ENCODE measurements at regions not wholly inside any gene's neighbourhood (a gene's known extent, or its start where the extent isn't known, plus 50 kb on each side); places are given as distances from the start of the nearest gene placed in this dataset.

GRCh38 chr2:128641421-128642080 is 322.9 kb upstream of the HS6ST1 start:
- H3K9me3 ChIP-seq (ENCODE audit: control insufficient read depth, low read length): no peaks in the 10 kb centered on the region
- H3K27ac ChIP-seq (ENCODE audit: low read depth, low read length, severe bottlenecking): no peak overlapping the region
- H3K4me3 ChIP-seq (ENCODE audit: extremely low read depth, insufficient read depth, low read length, poor library complexity, severe bottlenecking): no peak overlapping the region
- 89 to 95% methylated on average over 10 of the region's 11 CpGs for WGBS, 2 experiments (ENCODE audit: insufficient coverage in 2 of 2)
- no peaks in the 10 kb centered on the region for H3K36me3 ChIP-seq (ENCODE audit: control insufficient read depth, insufficient read depth, low read length)
- H3K4me1 ChIP-seq (ENCODE audit: control insufficient read depth, insufficient read depth, low read length, poor library complexity, severe bottlenecking): peaks cover 8% of the 10 kb centered on the region

GRCh38 chr2:128642316-128642715 is 323.6 kb upstream of the HS6ST1 start:
- 89 to 94% methylated on average over 4 to 5 of the region's 5 CpGs for WGBS, 2 experiments (ENCODE audit: insufficient coverage in 2 of 2)
- H3K9me3 ChIP-seq (ENCODE audit: control insufficient read depth, low read length): no peaks in the 10 kb centered on the region
- no peaks in the 10 kb centered on the region for H3K36me3 ChIP-seq (ENCODE audit: control insufficient read depth, insufficient read depth, low read length)
- no peak overlapping the region for H3K27ac ChIP-seq (ENCODE audit: low read depth, low read length, severe bottlenecking)
- no peak overlapping the region for H3K4me3 ChIP-seq (ENCODE audit: extremely low read depth, insufficient read depth, low read length, poor library complexity, severe bottlenecking)
- H3K4me1 ChIP-seq (ENCODE audit: control insufficient read depth, insufficient read depth, low read length, poor library complexity, severe bottlenecking): peaks cover 8% of the 10 kb centered on the region

GRCh38 chr2:128642821-128643220 is 324.2 kb upstream of the HS6ST1 start:
- Histone ChIP-seq H3K27ac (ENCODE audit: low read depth, low read length, severe bottlenecking) (no peak overlapping the region), H3K4me1 (ENCODE audit: control insufficient read depth, insufficient read depth, low read length, poor library complexity, severe bottlenecking) (peaks cover 8% of the 10 kb centered on the region), H3K36me3 (ENCODE audit: control insufficient read depth, insufficient read depth, low read length) (no peaks in the 10 kb centered on the region), H3K9me3 (ENCODE audit: control insufficient read depth, low read length) (no peaks in the 10 kb centered on the region), H3K4me3 (ENCODE audit: extremely low read depth, insufficient read depth, low read length, poor library complexity, severe bottlenecking) (no peak overlapping the region)
- WGBS, 2 experiments (ENCODE audit: insufficient coverage in 2 of 2): 89 to 92% methylated on average over 1 to 4 of the region's 5 CpGs

GRCh38 chr2:128643221-128644065 is 324.8 kb upstream of the HS6ST1 start:
- H3K27ac ChIP-seq (ENCODE audit: low read depth, low read length, severe bottlenecking): peak overlapping the region; percentile 41
- no peak overlapping the region for H3K4me3 ChIP-seq (ENCODE audit: extremely low read depth, insufficient read depth, low read length, poor library complexity, severe bottlenecking)
- 60 to 73% methylated on average over 1 to 3 of the region's 7 CpGs for WGBS, 2 experiments (ENCODE audit: insufficient coverage in 2 of 2)
- peaks cover 8% of the 10 kb centered on the region for H3K4me1 ChIP-seq (ENCODE audit: control insufficient read depth, insufficient read depth, low read length, poor library complexity, severe bottlenecking)
- no peaks in the 10 kb centered on the region for H3K36me3 ChIP-seq (ENCODE audit: control insufficient read depth, insufficient read depth, low read length)
- no peaks in the 10 kb centered on the region for H3K9me3 ChIP-seq (ENCODE audit: control insufficient read depth, low read length)

- 40 to 44% methylated on average over 4 to 5 of the region's 6 CpGs for WGBS, 2 experiments (ENCODE audit: insufficient coverage in 2 of 2)
- H3K4me1 ChIP-seq (ENCODE audit: control insufficient read depth, insufficient read depth, low read length, poor library complexity, severe bottlenecking): peaks cover 4% of the 10 kb centered on the region
- H3K36me3 ChIP-seq (ENCODE audit: control insufficient read depth, insufficient read depth, low read length): no peaks in the 10 kb centered on the region
- no peaks in the 10 kb centered on the region for H3K9me3 ChIP-seq (ENCODE audit: control insufficient read depth, low read length)
- peak overlapping the region; percentile 41 for H3K27ac ChIP-seq (ENCODE audit: low read depth, low read length, severe bottlenecking)
- H3K4me3 ChIP-seq (ENCODE audit: extremely low read depth, insufficient read depth, low read length, poor library complexity, severe bottlenecking): no peak overlapping the region
Observed at GRCh38 chr2:128644156-128644555, 325.5 kb upstream of the HS6ST1 start.

GRCh38 chr2:128644718-128645256 is 326.1 kb upstream of the HS6ST1 start:
- WGBS, 2 experiments (ENCODE audit: insufficient coverage in 2 of 2): no CpG with 5 or more reads among the region's 2 CpGs
- Histone ChIP-seq H3K4me3 (ENCODE audit: extremely low read depth, insufficient read depth, low read length, poor library complexity, severe bottlenecking) (no peak overlapping the region), H3K36me3 (ENCODE audit: control insufficient read depth, insufficient read depth, low read length) (no peaks in the 10 kb centered on the region), H3K9me3 (ENCODE audit: control insufficient read depth, low read length) (no peaks in the 10 kb centered on the region), H3K27ac (ENCODE audit: low read depth, low read length, severe bottlenecking) (no peak overlapping the region), H3K4me1 (ENCODE audit: control insufficient read depth, insufficient read depth, low read length, poor library complexity, severe bottlenecking) (no peaks in the 10 kb centered on the region)

GRCh38 chr2:128645631-128646030 is 327.0 kb upstream of the HS6ST1 start:
- no peaks in the 10 kb centered on the region for H3K9me3 ChIP-seq (ENCODE audit: control insufficient read depth, low read length)
- H3K4me1 ChIP-seq (ENCODE audit: control insufficient read depth, insufficient read depth, low read length, poor library complexity, severe bottlenecking): no peaks in the 10 kb centered on the region
- 93 to 95% methylated on average over 3 to 4 of the region's 6 CpGs for WGBS, 2 experiments (ENCODE audit: insufficient coverage in 2 of 2)
- no peak overlapping the region for H3K4me3 ChIP-seq (ENCODE audit: extremely low read depth, insufficient read depth, low read length, poor library complexity, severe bottlenecking)
- H3K36me3 ChIP-seq (ENCODE audit: control insufficient read depth, insufficient read depth, low read length): no peaks in the 10 kb centered on the region
- H3K27ac ChIP-seq (ENCODE audit: low read depth, low read length, severe bottlenecking): no peak overlapping the region

GRCh38 chr2:128646091-128646490 is 327.4 kb upstream of the HS6ST1 start:
- no peaks in the 10 kb centered on the region for H3K4me1 ChIP-seq (ENCODE audit: control insufficient read depth, insufficient read depth, low read length, poor library complexity, severe bottlenecking)
- H3K9me3 ChIP-seq (ENCODE audit: control insufficient read depth, low read length): no peaks in the 10 kb centered on the region
- H3K36me3 ChIP-seq (ENCODE audit: control insufficient read depth, insufficient read depth, low read length): no peaks in the 10 kb centered on the region
- no peak overlapping the region for H3K27ac ChIP-seq (ENCODE audit: low read depth, low read length, severe bottlenecking)
- no peak overlapping the region for H3K4me3 ChIP-seq (ENCODE audit: extremely low read depth, insufficient read depth, low read length, poor library complexity, severe bottlenecking)
- WGBS, 2 experiments (ENCODE audit: insufficient coverage in 2 of 2): 94 to 95% methylated on average over 10 of the region's 11 CpGs

- H3K9me3 ChIP-seq (ENCODE audit: control insufficient read depth, low read length): no peaks in the 10 kb centered on the region
- WGBS, 2 experiments (ENCODE audit: insufficient coverage in 2 of 2): 78 to 89% methylated on average over 1 to 2 of the region's 3 CpGs
- H3K4me3 ChIP-seq (ENCODE audit: extremely low read depth, insufficient read depth, low read length, poor library complexity, severe bottlenecking): no peak overlapping the region
- no peaks in the 10 kb centered on the region for H3K4me1 ChIP-seq (ENCODE audit: control insufficient read depth, insufficient read depth, low read length, poor library complexity, severe bottlenecking)
- H3K36me3 ChIP-seq (ENCODE audit: control insufficient read depth, insufficient read depth, low read length): no peaks in the 10 kb centered on the region
- no peak overlapping the region for H3K27ac ChIP-seq (ENCODE audit: low read depth, low read length, severe bottlenecking)
Observed at GRCh38 chr2:128646691-128647090, 328.0 kb upstream of the HS6ST1 start.

- WGBS, 2 experiments (ENCODE audit: insufficient coverage in 2 of 2): no CpG with 5 or more reads among the region's 2 CpGs
- Histone ChIP-seq H3K36me3 (ENCODE audit: control insufficient read depth, insufficient read depth, low read length) (no peaks in the 10 kb centered on the region), H3K9me3 (ENCODE audit: control insufficient read depth, low read length) (no peaks in the 10 kb centered on the region), H3K4me1 (ENCODE audit: control insufficient read depth, insufficient read depth, low read length, poor library complexity, severe bottlenecking) (no peaks in the 10 kb centered on the region), H3K4me3 (ENCODE audit: extremely low read depth, insufficient read depth, low read length, poor library complexity, severe bottlenecking) (no peak overlapping the region), H3K27ac (ENCODE audit: low read depth, low read length, severe bottlenecking) (no peak overlapping the region)
Observed at GRCh38 chr2:128651000-128651399, 332.3 kb upstream of the HS6ST1 start.

GRCh38 chr2:128654408-128654807 is 335.7 kb upstream of the HS6ST1 start:
- H3K4me3 ChIP-seq (ENCODE audit: extremely low read depth, insufficient read depth, low read length, poor library complexity, severe bottlenecking): no peak overlapping the region
- no peaks in the 10 kb centered on the region for H3K36me3 ChIP-seq (ENCODE audit: control insufficient read depth, insufficient read depth, low read length)
- no peaks in the 10 kb centered on the region for H3K4me1 ChIP-seq (ENCODE audit: control insufficient read depth, insufficient read depth, low read length, poor library complexity, severe bottlenecking)
- H3K27ac ChIP-seq (ENCODE audit: low read depth, low read length, severe bottlenecking): no peak overlapping the region
- WGBS, 2 experiments (ENCODE audit: insufficient coverage in 2 of 2): 82 to 100% methylated on average over 1 to 2 of the region's 5 CpGs
- H3K9me3 ChIP-seq (ENCODE audit: control insufficient read depth, low read length): no peaks in the 10 kb centered on the region
